Erythroblast (primary cell): ENCODE measurements at regions not wholly inside any gene's neighbourhood (a gene's known extent, or its start where the extent isn't known, plus 50 kb on each side); places are given as distances from the start of the nearest gene placed in this dataset.

Experiments used
- GATA1 ChIP-seq: IDR thresholded peaks from 2 replicates; pipeline ENCODE4 v1.6.1; 2011; ENCODE audit warnings: low read depth, mild to moderate bottlenecking, control low read depth, low read length, moderate library complexity
- POLR2A ChIP-seq: IDR thresholded peaks from 2 replicates; pipeline ENCODE4 v1.6.1; 2011; ENCODE audit warnings: mild to moderate bottlenecking, low read length

DNA sequence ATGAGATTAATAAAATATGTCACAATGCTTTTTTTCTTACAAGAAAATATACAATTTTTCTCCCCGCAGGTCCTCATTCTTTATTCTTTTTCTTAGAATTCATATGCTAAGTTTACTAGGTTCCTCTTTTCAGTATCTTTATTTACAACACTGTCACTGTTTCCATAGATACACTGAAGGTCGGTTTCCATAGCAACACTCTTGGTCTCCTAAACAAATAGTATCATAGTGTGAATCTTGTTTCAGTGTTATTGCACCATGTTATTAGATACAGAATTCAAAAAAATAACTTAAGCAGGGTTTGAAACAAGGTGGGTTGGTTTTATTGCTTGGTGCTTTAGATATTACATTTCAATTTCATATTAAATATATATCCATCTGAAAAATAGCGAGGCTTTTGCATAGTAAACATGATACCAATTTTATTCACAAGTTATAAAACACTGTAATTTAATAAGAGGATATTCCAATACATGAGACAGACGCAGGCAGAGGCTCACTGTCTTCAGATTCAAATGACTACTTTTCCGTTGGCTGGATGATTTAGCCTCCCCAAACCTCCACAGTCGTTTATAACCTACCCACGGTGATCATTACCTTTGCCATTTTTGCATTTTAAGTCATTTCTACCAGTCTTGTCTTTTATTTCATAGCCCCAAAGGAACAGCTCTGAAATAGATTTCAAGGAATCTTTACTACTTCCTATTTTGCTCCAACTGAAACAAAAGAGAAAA is 88.9 kb upstream of the KLF6 start:
- TF ChIP-seq POLR2A = no peak
- TF ChIP-seq GATA1 = no peak
